GM06990 (cell line): ENCODE measurements at regions not wholly inside any gene's neighbourhood (a gene's known extent, or its start where the extent isn't known, plus 50 kb on each side); places are given as distances from the start of the nearest gene placed in this dataset.

Experiments
- DNase-seq: peaks from one replicate; pipeline ENCODE4 v3.0.0-alpha.2; 2011; ENCODE audit not compliant: insufficient read length; ENCODE audit errors: extremely low read depth
- H3K27me3 ChIP-seq: replicated peaks from 2 replicates; pipeline ENCODE4 v1.6.0; 2011; ENCODE audit warnings: low read length; ENCODE audit not compliant: control insufficient read depth, insufficient read depth
- H3K36me3 ChIP-seq: 2 replicates; pipeline ENCODE4 v1.5.1; 2011; ENCODE audit warnings: low read length; ENCODE audit not compliant: control insufficient read depth, insufficient read depth
- H3K4me3 ChIP-seq: replicated peaks from 2 replicates; pipeline ENCODE4 v1.5.1; 2011; ENCODE audit warnings: low read depth, mild to moderate bottlenecking, control low read depth, low read length
- TF ChIP-seq, protein P1 (sequence below): IDR thresholded peaks from 2 replicates; pipeline ENCODE4 v1.5.1; 2011; ENCODE audit warnings: low read length, control low read depth, mild to moderate bottlenecking, inconsistent platforms; ENCODE audit not compliant: insufficient read depth, poor library complexity, severe bottlenecking

GRCh38 chr10:4068629-4069028 is 283.6 kb upstream of the KLF6 start:
- H3K4me3 ChIP-seq = no peak overlapping the region

DNA sequence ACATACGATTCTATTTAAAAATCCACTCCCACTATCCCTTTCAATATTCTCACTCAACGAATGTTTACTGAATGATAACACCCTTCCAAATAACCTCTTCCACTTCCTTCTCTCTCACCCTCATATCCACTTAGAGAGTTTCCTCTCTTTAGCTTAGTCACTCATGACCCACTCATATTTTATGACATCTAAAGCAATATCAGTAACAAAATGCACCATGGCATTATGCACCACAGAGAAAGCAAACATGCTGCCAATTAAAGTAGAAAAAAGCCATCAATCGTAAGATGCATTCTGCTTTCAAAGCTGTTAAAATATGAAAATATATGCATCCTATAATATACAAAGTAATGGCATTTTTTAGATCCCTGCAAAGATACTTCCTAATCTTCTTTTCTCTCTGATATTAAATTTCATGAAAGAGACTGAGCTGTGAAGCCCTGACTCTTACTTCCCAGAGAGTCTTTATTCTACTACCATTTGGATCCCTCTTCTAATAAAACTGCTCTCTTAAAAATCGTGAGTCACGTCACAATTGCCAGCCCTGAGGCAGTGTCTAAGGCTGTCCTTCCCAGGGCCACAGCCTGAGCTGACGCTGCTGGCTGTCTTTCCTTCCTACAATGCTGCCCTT is 283.0 kb upstream of the KLF6 start:
- DNase-seq = no peak
- H3K36me3 ChIP-seq = no peaks in the 10 kb centered on the region
- no peak overlapping the region for H3K4me3 ChIP-seq
- TF ChIP-seq, protein P1, sequence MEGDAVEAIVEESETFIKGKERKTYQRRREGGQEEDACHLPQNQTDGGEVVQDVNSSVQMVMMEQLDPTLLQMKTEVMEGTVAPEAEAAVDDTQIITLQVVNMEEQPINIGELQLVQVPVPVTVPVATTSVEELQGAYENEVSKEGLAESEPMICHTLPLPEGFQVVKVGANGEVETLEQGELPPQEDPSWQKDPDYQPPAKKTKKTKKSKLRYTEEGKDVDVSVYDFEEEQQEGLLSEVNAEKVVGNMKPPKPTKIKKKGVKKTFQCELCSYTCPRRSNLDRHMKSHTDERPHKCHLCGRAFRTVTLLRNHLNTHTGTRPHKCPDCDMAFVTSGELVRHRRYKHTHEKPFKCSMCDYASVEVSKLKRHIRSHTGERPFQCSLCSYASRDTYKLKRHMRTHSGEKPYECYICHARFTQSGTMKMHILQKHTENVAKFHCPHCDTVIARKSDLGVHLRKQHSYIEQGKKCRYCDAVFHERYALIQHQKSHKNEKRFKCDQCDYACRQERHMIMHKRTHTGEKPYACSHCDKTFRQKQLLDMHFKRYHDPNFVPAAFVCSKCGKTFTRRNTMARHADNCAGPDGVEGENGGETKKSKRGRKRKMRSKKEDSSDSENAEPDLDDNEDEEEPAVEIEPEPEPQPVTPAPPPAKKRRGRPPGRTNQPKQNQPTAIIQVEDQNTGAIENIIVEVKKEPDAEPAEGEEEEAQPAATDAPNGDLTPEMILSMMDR = no peak
- no peaks in the 10 kb centered on the region for H3K27me3 ChIP-seq

More at GRCh38 chr10:4068629-4069028, 283.6 kb upstream of the KLF6 start:
- TF ChIP-seq, protein P1 = no peak
- no peak for DNase-seq
- no peaks in the 10 kb centered on the region for H3K36me3 ChIP-seq
- H3K27me3 ChIP-seq = no peaks in the 10 kb centered on the region

DNA sequence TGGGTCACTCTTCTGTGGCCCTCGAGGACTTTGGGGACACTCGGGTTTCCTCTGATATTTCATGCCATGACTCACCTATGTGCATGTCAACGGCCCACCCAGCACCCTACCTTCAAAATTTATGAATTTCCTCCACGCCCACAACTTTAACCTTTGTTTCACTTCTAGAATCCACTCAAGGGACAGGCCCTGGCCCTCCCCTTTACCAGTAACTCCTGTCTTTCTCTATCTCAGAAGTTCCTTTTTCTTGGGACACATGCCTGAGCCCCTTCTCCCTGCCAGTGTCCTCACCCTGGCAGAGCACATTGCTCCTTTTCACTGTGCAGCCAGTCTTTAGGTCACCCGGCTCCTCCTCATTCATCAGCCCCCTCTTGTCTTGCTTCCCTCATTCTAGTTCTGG is 282.5 kb upstream of the KLF6 start:
- Histone ChIP-seq H3K36me3 (no peaks in the 10 kb centered on the region), H3K27me3 (no peaks in the 10 kb centered on the region), H3K4me3 (no peak overlapping the region)
- DNase-seq = no peak
- TF ChIP-seq, protein P1 = no peak

DNA sequence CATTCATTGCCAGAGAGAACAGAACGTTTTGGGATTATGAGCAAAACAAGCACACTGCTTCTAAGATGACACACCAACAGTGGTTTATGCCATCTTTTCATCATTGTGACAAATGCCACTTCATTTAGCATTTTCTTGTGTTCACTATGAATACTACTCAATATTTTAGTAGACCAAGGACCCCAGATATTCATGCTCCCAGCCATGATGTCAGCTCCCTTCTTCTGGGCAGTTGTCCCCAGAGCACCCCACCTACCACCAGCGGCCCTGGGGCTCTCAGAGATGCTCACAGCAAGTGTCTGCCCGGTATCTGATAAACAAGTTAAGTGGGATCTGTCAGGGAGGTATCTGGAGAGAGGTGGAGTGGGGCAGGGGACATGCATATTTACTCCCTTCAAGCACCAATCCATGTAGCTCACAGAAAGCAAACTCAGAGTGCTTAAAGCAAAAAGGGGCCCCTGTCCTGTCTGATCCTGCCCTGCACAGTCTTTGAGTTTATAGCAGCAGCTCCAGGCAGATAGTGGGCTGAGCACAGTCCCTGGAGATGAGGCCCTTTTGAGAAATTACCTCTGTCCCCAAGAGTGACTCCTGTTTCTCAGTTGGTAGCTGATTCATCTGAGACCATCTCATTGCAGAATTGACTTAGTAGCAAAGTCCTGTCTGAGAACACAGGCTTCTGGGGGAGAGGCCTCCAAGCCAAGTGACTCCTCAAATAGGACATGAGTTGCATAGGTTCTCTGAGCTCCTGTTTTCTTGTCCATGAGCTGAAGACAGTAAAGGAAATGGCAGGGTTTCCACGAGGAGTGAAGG is 281.8 kb upstream of the KLF6 start:
- TF ChIP-seq, protein P1 = no peak
- no peak for DNase-seq
- no peaks in the 10 kb centered on the region for H3K27me3 ChIP-seq
- no peak overlapping the region for H3K4me3 ChIP-seq
- no peaks in the 10 kb centered on the region for H3K36me3 ChIP-seq

DNA sequence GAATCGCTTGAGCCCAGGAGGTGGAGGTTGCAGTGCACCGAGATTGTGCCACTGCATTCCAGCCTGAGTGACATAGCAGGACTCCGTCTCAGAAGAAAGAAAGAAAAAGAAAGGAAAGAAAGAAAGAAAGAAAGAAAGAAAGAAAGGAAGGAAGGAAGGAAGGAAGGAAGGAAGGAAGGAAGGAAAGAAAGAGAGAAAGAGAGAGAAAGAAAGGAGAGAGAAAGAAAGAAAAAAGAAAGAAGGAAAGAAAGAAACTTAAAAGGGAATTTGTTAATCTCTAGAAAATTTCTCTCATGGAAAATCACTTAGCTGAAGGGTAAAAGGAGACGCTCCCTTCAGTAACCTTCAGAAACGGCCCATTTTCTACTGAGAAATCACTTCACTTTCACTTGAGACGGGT is 279.5 kb upstream of the KLF6 start:
- TF ChIP-seq, protein P1 = no peak
- Histone ChIP-seq H3K27me3 (no peaks in the 10 kb centered on the region), H3K4me3 (no peak overlapping the region), H3K36me3 (no peaks in the 10 kb centered on the region)
- DNase-seq = no peak
